ENCODE measurements at regions not wholly inside any gene's neighbourhood (a gene's known extent, or its start where the extent isn't known, plus 50 kb on each side); places are given as distances from the start of the nearest gene placed in this dataset.

DNA sequence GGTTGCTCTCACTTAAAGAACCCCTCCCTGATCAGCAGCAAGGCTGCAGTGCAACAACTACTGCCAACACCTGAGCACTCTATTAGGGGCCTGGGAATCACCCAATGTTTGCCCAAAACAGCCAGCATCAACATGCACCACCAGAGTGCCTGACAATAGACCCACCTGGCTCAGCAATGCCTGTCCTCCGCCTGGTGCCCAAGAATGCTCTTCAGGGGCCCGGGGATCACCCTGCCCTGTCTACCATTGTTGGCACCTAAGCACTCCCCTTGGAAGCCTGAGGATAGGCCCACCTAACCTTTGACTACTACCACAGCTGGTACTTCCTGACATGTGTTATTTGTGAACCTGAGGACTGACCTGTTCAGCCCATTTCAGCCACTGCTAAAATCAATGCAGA, 1363.1 kb upstream of the PRR20A start:
- TF ChIP-seq, protein P1, sequence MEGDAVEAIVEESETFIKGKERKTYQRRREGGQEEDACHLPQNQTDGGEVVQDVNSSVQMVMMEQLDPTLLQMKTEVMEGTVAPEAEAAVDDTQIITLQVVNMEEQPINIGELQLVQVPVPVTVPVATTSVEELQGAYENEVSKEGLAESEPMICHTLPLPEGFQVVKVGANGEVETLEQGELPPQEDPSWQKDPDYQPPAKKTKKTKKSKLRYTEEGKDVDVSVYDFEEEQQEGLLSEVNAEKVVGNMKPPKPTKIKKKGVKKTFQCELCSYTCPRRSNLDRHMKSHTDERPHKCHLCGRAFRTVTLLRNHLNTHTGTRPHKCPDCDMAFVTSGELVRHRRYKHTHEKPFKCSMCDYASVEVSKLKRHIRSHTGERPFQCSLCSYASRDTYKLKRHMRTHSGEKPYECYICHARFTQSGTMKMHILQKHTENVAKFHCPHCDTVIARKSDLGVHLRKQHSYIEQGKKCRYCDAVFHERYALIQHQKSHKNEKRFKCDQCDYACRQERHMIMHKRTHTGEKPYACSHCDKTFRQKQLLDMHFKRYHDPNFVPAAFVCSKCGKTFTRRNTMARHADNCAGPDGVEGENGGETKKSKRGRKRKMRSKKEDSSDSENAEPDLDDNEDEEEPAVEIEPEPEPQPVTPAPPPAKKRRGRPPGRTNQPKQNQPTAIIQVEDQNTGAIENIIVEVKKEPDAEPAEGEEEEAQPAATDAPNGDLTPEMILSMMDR (IDR thresholded peaks at IDR 0.05), result no peak
- no peak for TF ChIP-seq POLR2A (IDR thresholded peaks at IDR 0.05)

All from heart left ventricle (tissue), 13 donors.